ENCODE measurements at regions not wholly inside any gene's neighbourhood (a gene's known extent, or its start where the extent isn't known, plus 50 kb on each side); places are given as distances from the start of the nearest gene placed in this dataset.

GRCh38 chr9:90958328-90958727 is 156.7 kb downstream of the SYK start:
- TF ChIP-seq POLR2A (IDR thresholded peaks at IDR 0.05; ENCODE audit: low read length) (no peak), GATA1 (IDR thresholded peaks at IDR 0.05; ENCODE audit: low read depth, low read length) (no peak)
